ENCODE measurements at regions not wholly inside any gene's neighbourhood (a gene's known extent, or its start where the extent isn't known, plus 50 kb on each side); places are given as distances from the start of the nearest gene placed in this dataset.

GRCh38 chr3:151550025-151550618 is 89.3 kb upstream of the IGSF10 start:
- TF ChIP-seq, protein P1, sequence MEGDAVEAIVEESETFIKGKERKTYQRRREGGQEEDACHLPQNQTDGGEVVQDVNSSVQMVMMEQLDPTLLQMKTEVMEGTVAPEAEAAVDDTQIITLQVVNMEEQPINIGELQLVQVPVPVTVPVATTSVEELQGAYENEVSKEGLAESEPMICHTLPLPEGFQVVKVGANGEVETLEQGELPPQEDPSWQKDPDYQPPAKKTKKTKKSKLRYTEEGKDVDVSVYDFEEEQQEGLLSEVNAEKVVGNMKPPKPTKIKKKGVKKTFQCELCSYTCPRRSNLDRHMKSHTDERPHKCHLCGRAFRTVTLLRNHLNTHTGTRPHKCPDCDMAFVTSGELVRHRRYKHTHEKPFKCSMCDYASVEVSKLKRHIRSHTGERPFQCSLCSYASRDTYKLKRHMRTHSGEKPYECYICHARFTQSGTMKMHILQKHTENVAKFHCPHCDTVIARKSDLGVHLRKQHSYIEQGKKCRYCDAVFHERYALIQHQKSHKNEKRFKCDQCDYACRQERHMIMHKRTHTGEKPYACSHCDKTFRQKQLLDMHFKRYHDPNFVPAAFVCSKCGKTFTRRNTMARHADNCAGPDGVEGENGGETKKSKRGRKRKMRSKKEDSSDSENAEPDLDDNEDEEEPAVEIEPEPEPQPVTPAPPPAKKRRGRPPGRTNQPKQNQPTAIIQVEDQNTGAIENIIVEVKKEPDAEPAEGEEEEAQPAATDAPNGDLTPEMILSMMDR (IDR thresholded peaks at IDR 0.05; ENCODE audit: borderline replicate concordance, extremely low read depth, low read length, poor library complexity, severe bottlenecking): no peak
- TF ChIP-seq EZH2 (IDR thresholded peaks at IDR 0.05; ENCODE audit: borderline replicate concordance, low read depth, low read length, severe bottlenecking): no peak

All from DND-41 (cell line).